ENCODE measurements at regions not wholly inside any gene's neighbourhood (a gene's known extent, or its start where the extent isn't known, plus 50 kb on each side); places are given as distances from the start of the nearest gene placed in this dataset.

DNA sequence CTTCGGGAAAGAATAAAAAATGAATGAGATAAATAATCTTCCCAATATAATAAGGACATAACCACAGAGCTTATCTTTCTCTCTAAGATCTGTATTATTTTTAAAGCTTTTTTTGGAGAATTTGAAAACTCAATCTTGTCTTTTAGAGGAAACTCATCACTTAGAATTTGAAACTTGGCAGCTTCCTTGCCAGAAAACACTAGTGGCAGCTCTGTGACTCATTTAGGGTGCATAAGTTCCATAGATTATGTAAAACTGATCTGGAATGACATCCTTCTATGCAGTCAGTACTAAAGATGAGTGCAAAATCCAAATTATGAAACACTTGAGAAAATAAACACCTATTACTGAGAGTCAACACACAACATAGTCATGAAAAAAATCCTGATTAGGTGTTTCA is 848.0 kb downstream of the DACH1 start:
- TF ChIP-seq, protein P1, sequence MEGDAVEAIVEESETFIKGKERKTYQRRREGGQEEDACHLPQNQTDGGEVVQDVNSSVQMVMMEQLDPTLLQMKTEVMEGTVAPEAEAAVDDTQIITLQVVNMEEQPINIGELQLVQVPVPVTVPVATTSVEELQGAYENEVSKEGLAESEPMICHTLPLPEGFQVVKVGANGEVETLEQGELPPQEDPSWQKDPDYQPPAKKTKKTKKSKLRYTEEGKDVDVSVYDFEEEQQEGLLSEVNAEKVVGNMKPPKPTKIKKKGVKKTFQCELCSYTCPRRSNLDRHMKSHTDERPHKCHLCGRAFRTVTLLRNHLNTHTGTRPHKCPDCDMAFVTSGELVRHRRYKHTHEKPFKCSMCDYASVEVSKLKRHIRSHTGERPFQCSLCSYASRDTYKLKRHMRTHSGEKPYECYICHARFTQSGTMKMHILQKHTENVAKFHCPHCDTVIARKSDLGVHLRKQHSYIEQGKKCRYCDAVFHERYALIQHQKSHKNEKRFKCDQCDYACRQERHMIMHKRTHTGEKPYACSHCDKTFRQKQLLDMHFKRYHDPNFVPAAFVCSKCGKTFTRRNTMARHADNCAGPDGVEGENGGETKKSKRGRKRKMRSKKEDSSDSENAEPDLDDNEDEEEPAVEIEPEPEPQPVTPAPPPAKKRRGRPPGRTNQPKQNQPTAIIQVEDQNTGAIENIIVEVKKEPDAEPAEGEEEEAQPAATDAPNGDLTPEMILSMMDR (IDR thresholded peaks at IDR 0.05; ENCODE audit: poor library complexity) = no peak
- no peak for TF ChIP-seq EZH2phosphoT487 (IDR thresholded peaks at IDR 0.05; ENCODE audit: low read depth, severe bottlenecking, unreplicated experiment)

Measured in hepatocyte (in vitro differentiated cells).